Activated CD4-positive, alpha-beta memory T cell treated with anti-CD3 and anti-CD28 coated beads, Interleukin-2, amount 10 ng/mL, durations not matched to agents 7 days and 5 days (primary cell): ENCODE measurements at regions not wholly inside any gene's neighbourhood (a gene's known extent, or its start where the extent isn't known, plus 50 kb on each side); places are given as distances from the start of the nearest gene placed in this dataset.

ENCODE experiments used
- CTCF ChIA-PET: fragments of 350-600 bp; sonication (Branson Sonifier 250); formaldehyde crosslinking; loops from one replicate; lab custom pipeline; 2021; ENCODE audit warnings: antibody characterized with exemption, inconsistent platforms; lab: Charles Lee
- POLR2A ChIA-PET: fragments of 350-600 bp; sonication (Branson Sonifier 250); formaldehyde crosslinking; loops from one replicate; lab custom pipeline; 2021; ENCODE audit warnings: antibody characterized with exemption; lab: Charles Lee
- DNase-seq: peaks from one replicate; pipeline ENCODE4 v3.0.0-alpha.2; 2020
- H3K27ac Mint-ChIP-seq: one replicate; pipeline ENCODE4 v1.8.0; 2021; ENCODE audit warnings: mild to moderate bottlenecking, mixed read lengths
- H3K27me3 Mint-ChIP-seq: one replicate; pipeline ENCODE4 v1.8.0; 2021; ENCODE audit warnings: mixed read lengths
- H3K36me3 Mint-ChIP-seq: one replicate; pipeline ENCODE4 v1.8.0; 2021; ENCODE audit warnings: low read depth, mixed read lengths
- H3K4me1 Mint-ChIP-seq: one replicate; pipeline ENCODE4 v1.8.0; 2021; ENCODE audit warnings: mixed read lengths
- H3K4me3 Mint-ChIP-seq: one replicate; pipeline ENCODE4 v1.8.0; 2021; ENCODE audit warnings: mild to moderate bottlenecking, mixed read lengths
- H3K9me3 Mint-ChIP-seq: one replicate; pipeline ENCODE4 v1.8.0; 2021; ENCODE audit warnings: mixed read lengths

- Mint-ChIP-seq H3K9me3 (no peaks in the 10 kb centered on the region), H3K4me1 (peaks cover 58% of the 10 kb centered on the region), H3K36me3 (peaks cover 40% of the 10 kb centered on the region), H3K4me3 (peak overlapping the region; percentile 86), H3K27ac (peak overlapping the region; percentile 89), H3K27me3 (no peaks in the 10 kb centered on the region)
- CTCF ChIA-PET = interaction anchor here (0.6 to 1.7 kb wide), 3 partner anchors 13 to 31 kb away, joined by 3 to 7 read pairs (median 4); no protein-coding TSS in a partner anchor
- DNase-seq = no peak
- POLR2A ChIA-PET = interaction anchor here (1.0 to 7.4 kb wide), 9 partner anchors 15 to 898 kb away, joined by 3 to 167 read pairs (median 9); partner anchors contain the start of gene KDM6A
Observed at GRCh38 chrX:45771114-45771513, 570.4 kb upstream of the DIPK2B start.

GRCh38 chrX:45769761-45770582 is 569.3 kb upstream of the DIPK2B start:
- peaks cover 59% of the 10 kb centered on the region for H3K4me1 Mint-ChIP-seq
- H3K36me3 Mint-ChIP-seq = peaks cover 48% of the 10 kb centered on the region

GRCh38 chrX:45768666-45769236 is 568.1 kb upstream of the DIPK2B start:
- no peaks in the 10 kb centered on the region for H3K27me3 Mint-ChIP-seq
- H3K4me1 Mint-ChIP-seq = peaks cover 51% of the 10 kb centered on the region
- no peak for DNase-seq
- H3K36me3 Mint-ChIP-seq = peaks cover 51% of the 10 kb centered on the region
- H3K27ac Mint-ChIP-seq = peak overlapping the region; percentile 87
- peak overlapping the region; percentile 86 for H3K4me3 Mint-ChIP-seq
- ChIA-PET POLR2A (interaction anchor here (1.1 to 7.4 kb wide), 9 partner anchors 11 to 82 kb away, joined by 3 to 167 read pairs (median 9); no protein-coding TSS in a partner anchor), CTCF (interaction anchor here (2.0 kb wide), 1 partner anchor 33 kb away, joined by 6 read pairs; no protein-coding TSS in a partner anchor)
- no peaks in the 10 kb centered on the region for H3K9me3 Mint-ChIP-seq

More at GRCh38 chrX:45769761-45770582, 569.3 kb upstream of the DIPK2B start:
- ChIA-PET CTCF (interaction anchor here (0.6 to 2.0 kb wide), 3 partner anchors 24 to 32 kb away, joined by 4 to 7 read pairs (median 6); no protein-coding TSS in a partner anchor), POLR2A (interaction anchor here (1.1 to 7.4 kb wide), 12 partner anchors 9 to 81 kb away, joined by 3 to 167 read pairs (median 8); no protein-coding TSS in a partner anchor)
- H3K27ac Mint-ChIP-seq = peak overlapping the region; percentile 87
- DNase-seq = peak; percentile 49
- H3K9me3 Mint-ChIP-seq = no peaks in the 10 kb centered on the region
- H3K27me3 Mint-ChIP-seq = no peaks in the 10 kb centered on the region
- H3K4me3 Mint-ChIP-seq = peak overlapping the region; percentile 86

- Mint-ChIP-seq H3K4me3 (peak overlapping the region; percentile 86), H3K9me3 (no peaks in the 10 kb centered on the region), H3K27me3 (no peaks in the 10 kb centered on the region), H3K27ac (peak overlapping the region; percentile 81), H3K36me3 (peaks cover 60% of the 10 kb centered on the region), H3K4me1 (peaks cover 52% of the 10 kb centered on the region)
- ChIA-PET POLR2A (interaction anchor here (1.2 to 7.4 kb wide), 3 partner anchors 10 to 84 kb away, joined by 3 to 167 read pairs (median 12); no protein-coding TSS in a partner anchor), CTCF (no interaction called here)
- DNase-seq = no peak
Observed at GRCh38 chrX:45766981-45767501, 566.4 kb upstream of the DIPK2B start.

GRCh38 chrX:45765767-45766166 is 565.1 kb upstream of the DIPK2B start:
- ChIA-PET CTCF (interaction anchor here (0.6 to 1.1 kb wide), 3 partner anchors 19 to 80 kb away, joined by 3 read pairs; no protein-coding TSS in a partner anchor), POLR2A (interaction anchor here (0.9 to 7.4 kb wide), 6 partner anchors 10 to 85 kb away, joined by 3 to 167 read pairs (median 4); no protein-coding TSS in a partner anchor)
- peak overlapping the region; percentile 38 for H3K27ac Mint-ChIP-seq
- H3K4me3 Mint-ChIP-seq = peak overlapping the region; percentile 44
- DNase-seq = no peak
- no peaks in the 10 kb centered on the region for H3K9me3 Mint-ChIP-seq
- no peaks in the 10 kb centered on the region for H3K27me3 Mint-ChIP-seq
- H3K4me1 Mint-ChIP-seq = peaks cover 50% of the 10 kb centered on the region
- peaks cover 62% of the 10 kb centered on the region for H3K36me3 Mint-ChIP-seq

- POLR2A ChIA-PET = interaction anchor here (1.0 to 7.4 kb wide), 5 partner anchors 9 to 86 kb away, joined by 3 to 167 read pairs (median 6); no protein-coding TSS in a partner anchor
- Mint-ChIP-seq H3K9me3 (no peaks in the 10 kb centered on the region), H3K27me3 (no peaks in the 10 kb centered on the region), H3K4me3 (peak overlapping the region; percentile 44), H3K4me1 (peaks cover 51% of the 10 kb centered on the region), H3K27ac (peak overlapping the region; percentile 38), H3K36me3 (peaks cover 67% of the 10 kb centered on the region)
- CTCF ChIA-PET = interaction anchor here (0.6 to 1.1 kb wide), 2 partner anchors 18 to 36 kb away, joined by 3 read pairs; no protein-coding TSS in a partner anchor
- DNase-seq = no peak
Observed at GRCh38 chrX:45765281-45765680, 564.6 kb upstream of the DIPK2B start.

- POLR2A ChIA-PET = interaction anchor here (0.9 to 1.1 kb wide), 3 partner anchors 12 to 88 kb away, joined by 3 read pairs; no protein-coding TSS in a partner anchor
- CTCF ChIA-PET = no interaction called here
Observed at GRCh38 chrX:45762699-45763647, 562.3 kb upstream of the DIPK2B start.

GRCh38 chrX:45761920-45762319 is 561.2 kb upstream of the DIPK2B start:
- Mint-ChIP-seq H3K36me3 (peaks cover 61% of the 10 kb centered on the region), H3K27me3 (no peaks in the 10 kb centered on the region), H3K4me1 (peaks cover 72% of the 10 kb centered on the region), H3K4me3 (peak overlapping the region; percentile 40), H3K27ac (peak overlapping the region; percentile 79), H3K9me3 (no peaks in the 10 kb centered on the region)
- CTCF ChIA-PET = no interaction called here
- POLR2A ChIA-PET = no interaction called here
- DNase-seq = no peak

More at GRCh38 chrX:45762699-45763647, 562.3 kb upstream of the DIPK2B start:
- H3K9me3 Mint-ChIP-seq = no peaks in the 10 kb centered on the region
- no peaks in the 10 kb centered on the region for H3K27me3 Mint-ChIP-seq
- peak overlapping the region; percentile 40 for H3K4me3 Mint-ChIP-seq
- DNase-seq = no peak
- peak overlapping the region; percentile 79 for H3K27ac Mint-ChIP-seq
- peaks cover 59% of the 10 kb centered on the region for H3K36me3 Mint-ChIP-seq
- peaks cover 68% of the 10 kb centered on the region for H3K4me1 Mint-ChIP-seq

GRCh38 chrX:45760187-45760742 is 559.6 kb upstream of the DIPK2B start:
- Mint-ChIP-seq H3K27ac (peak overlapping the region; percentile 92), H3K9me3 (no peaks in the 10 kb centered on the region), H3K36me3 (peaks cover 59% of the 10 kb centered on the region), H3K4me3 (peak overlapping the region; percentile 58), H3K27me3 (no peaks in the 10 kb centered on the region), H3K4me1 (peaks cover 79% of the 10 kb centered on the region)
- CTCF ChIA-PET = no interaction called here
- DNase-seq = no peak
- POLR2A ChIA-PET = interaction anchor here (0.9 to 10.1 kb wide), 5 partner anchors 8 to 90 kb away, joined by 3 to 167 read pairs (median 3); no protein-coding TSS in a partner anchor

GRCh38 chrX:45758738-45759397 is 558.2 kb upstream of the DIPK2B start:
- POLR2A ChIA-PET = interaction anchor here (0.5 to 10.1 kb wide), 13 partner anchors 10 to 92 kb away, joined by 3 to 167 read pairs (median 4); no protein-coding TSS in a partner anchor
- CTCF ChIA-PET = no interaction called here
- Mint-ChIP-seq H3K27ac (peak overlapping the region; percentile 92), H3K4me3 (peak overlapping the region; percentile 72), H3K36me3 (peaks cover 55% of the 10 kb centered on the region), H3K4me1 (peaks cover 77% of the 10 kb centered on the region), H3K9me3 (no peaks in the 10 kb centered on the region), H3K27me3 (no peaks in the 10 kb centered on the region)
- peak; percentile 58 for DNase-seq

GRCh38 chrX:45758319-45758718 is 557.6 kb upstream of the DIPK2B start:
- Mint-ChIP-seq H3K27me3 (no peaks in the 10 kb centered on the region), H3K36me3 (peaks cover 49% of the 10 kb centered on the region), H3K4me3 (peak overlapping the region; percentile 72), H3K27ac (peak overlapping the region; percentile 92), H3K4me1 (peaks cover 71% of the 10 kb centered on the region), H3K9me3 (no peaks in the 10 kb centered on the region)
- ChIA-PET CTCF (interaction anchor here (0.7 kb wide), 1 partner anchor 12 kb away, joined by 3 read pairs; no protein-coding TSS in a partner anchor), POLR2A (interaction anchor here (0.9 to 10.1 kb wide), 11 partner anchors 10 to 92 kb away, joined by 3 to 167 read pairs (median 4); no protein-coding TSS in a partner anchor)
- DNase-seq = peak; percentile 67
